ENCODE measurements at regions not wholly inside any gene's neighbourhood (a gene's known extent, or its start where the extent isn't known, plus 50 kb on each side); places are given as distances from the start of the nearest gene placed in this dataset.
A peak's percentile ranks its signal among the peaks of the same experiment; 100 is the strongest.

- DNase-seq = no peak
These were observed 385.8 kb downstream of the PPARGC1A start for GRCh38 chr4:23504083-23504482.

DNA sequence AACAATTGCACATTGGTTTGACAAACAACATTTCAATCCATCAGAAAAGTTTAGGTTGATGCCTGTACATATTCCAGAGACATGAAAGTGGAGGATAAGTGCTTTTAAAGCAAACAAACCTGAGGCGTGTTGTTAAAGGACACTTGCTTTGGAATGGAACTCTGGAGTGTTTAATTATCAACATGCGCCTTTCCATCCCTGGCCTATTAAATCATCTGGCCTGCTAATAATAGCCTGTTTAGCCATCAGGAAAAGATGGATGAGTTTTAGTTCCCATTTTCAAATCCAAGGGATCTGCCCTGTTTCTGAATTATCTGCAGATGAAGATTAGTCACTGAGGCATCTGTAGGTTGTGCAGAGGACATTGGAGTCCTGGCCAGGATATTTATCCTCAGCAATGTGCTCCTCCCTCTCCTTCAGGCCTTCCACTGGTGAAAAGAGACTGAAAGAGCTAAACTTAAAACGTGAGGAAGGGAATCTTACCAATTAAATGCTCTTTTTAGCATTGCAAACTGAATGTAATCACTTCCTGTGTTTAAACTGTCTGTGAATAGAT, 388.9 kb downstream of the PPARGC1A start:
- DNase-seq = no peak

DNA sequence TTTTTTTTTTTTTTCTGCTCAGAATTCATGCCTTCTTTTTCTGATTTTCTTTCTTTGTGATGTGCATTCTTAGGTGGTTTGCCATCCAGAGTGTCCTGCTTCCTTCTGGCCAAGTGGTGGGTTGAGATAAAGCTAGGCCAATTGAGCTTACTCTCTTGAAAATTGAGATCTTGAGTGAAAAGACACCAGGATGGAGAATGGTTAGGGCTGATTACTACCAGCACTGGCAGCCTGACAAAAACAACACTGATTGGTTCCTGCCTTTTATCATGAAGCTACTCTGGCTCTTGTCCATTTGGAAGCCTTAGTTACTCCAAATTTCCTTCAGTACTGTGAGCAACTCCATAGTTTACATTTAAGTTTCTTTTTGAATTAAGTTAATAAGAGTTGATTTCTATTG, 404.0 kb downstream of the PPARGC1A start:
- no peak for DNase-seq

GRCh38 chr4:23484689-23485088, 405.2 kb downstream of the PPARGC1A start:
- no peak for DNase-seq

DNA sequence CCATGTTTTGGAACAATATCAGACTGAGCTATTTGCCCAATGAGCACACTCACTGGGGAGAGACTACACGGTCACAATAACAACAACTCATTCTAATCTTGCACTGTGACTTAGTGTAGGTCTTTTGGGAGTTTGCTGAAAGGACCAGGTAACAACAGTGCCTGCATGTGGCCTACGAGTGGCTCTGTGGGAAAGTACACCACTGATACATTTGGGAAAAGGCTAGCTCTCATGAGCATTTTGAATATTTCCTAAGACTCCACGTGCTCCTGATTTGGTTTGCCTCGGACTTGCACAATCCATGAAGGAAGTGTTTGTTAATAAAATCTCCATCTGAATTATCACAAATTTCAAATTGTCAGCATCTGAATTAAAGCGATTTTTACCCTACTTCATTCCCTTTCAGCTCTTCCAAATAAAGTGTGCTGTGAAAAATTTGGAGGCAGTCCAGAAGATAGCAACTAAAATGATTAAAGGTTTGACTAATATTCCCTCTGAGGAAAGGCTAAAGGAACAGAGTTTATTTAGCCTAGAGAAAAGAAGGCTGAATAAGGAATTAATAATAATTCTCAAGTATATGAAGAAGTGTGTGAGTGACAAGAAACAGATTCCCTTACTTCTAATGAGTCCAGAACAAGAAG, 406.4 kb downstream of the PPARGC1A start:
- DNase-seq = no peak

DNA sequence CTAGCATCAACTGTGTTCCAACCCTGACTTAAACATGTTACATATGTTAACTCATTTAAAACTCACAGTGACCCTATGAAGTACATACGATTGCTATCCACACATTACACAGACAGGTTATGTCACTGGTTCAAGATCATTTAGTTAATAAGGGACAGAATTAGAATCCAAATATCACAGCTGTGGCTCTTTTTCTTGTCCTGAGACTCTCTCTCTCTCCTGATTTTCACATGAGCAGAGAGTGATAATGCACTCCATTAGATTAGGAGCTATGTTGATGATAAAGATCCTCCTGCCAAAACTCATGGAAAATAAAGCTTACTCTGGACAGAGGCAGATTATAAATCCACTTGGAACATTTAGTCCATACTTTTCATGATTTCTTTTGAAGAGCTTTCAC, 408.3 kb downstream of the PPARGC1A start:
- no peak for DNase-seq

DNA sequence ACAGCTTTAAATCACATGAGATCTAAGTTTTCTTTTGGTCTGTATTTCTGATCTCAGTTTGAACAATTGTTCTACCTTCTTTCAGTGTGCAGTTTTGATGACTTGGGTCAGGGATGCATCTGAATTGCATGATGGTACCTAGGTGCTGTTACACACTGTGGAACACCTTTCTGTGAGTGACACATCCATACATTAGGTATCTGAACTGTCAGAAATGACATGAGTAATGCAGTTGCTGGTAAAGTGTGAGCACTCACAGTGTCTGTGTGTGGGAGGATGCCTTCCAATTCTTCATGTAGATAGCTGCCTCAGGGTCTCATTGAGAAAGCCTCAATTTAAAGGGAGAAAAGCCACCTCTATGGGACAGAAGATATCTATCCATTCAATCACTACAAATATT, 411.9 kb downstream of the PPARGC1A start:
- DNase-seq = no peak

GRCh38 chr4:23476515-23477090, 413.2 kb downstream of the PPARGC1A start:
- DNase-seq = no peak

DNA sequence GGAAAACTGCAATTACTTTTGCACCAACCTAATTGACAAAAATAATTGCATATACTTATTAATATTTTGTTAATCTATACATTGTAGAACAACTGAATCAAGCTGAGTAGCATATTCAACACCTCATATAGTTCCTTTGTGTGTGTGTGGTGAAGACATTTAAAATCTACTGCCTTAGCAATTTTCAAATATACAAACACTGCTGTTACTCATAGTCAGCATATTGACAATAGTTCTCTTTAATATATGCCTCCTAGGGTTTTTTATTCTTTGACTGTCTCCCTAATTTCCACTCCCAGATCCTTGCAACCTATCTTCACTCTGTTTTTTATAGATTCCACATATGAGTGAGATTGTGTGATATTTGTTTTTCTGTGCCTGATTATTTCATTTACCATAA, 426.8 kb downstream of the PPARGC1A start:
- no peak for DNase-seq

GRCh38 chr4:23458054-23458453, 431.8 kb downstream of the PPARGC1A start:
- DNase-seq = no peak

- no peak for DNase-seq
These were observed 433.0 kb downstream of the PPARGC1A start for GRCh38 chr4:23456864-23457263.

- DNase-seq = no peak
These were observed 434.2 kb downstream of the PPARGC1A start for GRCh38 chr4:23455456-23456158.

- no peak for DNase-seq
These were observed 448.2 kb downstream of the PPARGC1A start for GRCh38 chr4:23441530-23442069.

GRCh38 chr4:23438764-23439163, 451.1 kb downstream of the PPARGC1A start:
- no peak for DNase-seq

GRCh38 chr4:23429497-23429896, 460.4 kb downstream of the PPARGC1A start:
- no peak for DNase-seq

GRCh38 chr4:23425570-23425969, 464.3 kb downstream of the PPARGC1A start:
- no peak for DNase-seq

DNA sequence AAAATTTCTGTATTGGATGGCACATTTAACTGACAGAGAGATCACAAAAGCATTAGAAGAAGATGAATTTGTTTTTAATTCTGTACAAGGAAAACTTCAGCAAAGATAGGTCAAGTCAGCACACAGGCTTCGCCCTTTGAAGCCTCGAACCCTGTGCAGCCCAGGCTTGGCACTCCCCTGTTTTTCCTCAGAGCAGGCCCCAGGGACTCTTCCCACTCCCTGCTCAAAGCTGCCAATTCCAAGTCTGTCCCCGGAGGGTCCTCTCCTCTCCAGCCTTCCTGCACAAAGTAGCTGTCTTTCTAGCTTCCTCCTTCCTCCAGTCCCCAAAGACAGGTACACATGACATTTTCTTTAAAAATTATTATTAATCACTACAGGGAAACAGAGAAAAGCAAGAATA, 466.3 kb downstream of the PPARGC1A start:
- DNase-seq = no peak

GRCh38 chr4:23422878-23423277, 467.0 kb downstream of the PPARGC1A start:
- DNase-seq = no peak

- DNase-seq = no peak
These were observed 476.2 kb downstream of the PPARGC1A start for GRCh38 chr4:23413631-23414030.

- no peak for DNase-seq
These were observed 477.1 kb downstream of the PPARGC1A start for GRCh38 chr4:23412701-23413100.

DNA sequence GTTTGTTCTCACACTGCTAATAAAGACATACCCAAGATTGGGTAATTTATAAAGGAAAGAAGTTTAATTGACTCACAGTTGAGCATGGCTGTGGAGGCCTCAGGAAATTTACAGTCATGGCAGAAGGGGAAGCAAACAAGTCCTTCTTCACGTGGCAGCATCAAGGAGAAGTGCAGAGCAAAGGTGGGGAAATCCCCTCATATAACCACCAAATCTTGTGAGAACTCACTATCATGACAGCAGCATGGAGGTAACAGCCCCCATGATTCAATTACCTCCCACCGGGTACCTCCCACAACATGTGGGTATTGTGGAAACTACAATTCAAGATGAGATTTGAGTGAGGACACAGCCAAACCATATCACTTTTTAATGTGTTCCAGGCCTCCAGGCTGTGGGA, 480.9 kb downstream of the PPARGC1A start:
- peak; percentile 13 for DNase-seq

GRCh38 chr4:23401572-23401971, 488.3 kb downstream of the PPARGC1A start:
- DNase-seq = no peak

DNA sequence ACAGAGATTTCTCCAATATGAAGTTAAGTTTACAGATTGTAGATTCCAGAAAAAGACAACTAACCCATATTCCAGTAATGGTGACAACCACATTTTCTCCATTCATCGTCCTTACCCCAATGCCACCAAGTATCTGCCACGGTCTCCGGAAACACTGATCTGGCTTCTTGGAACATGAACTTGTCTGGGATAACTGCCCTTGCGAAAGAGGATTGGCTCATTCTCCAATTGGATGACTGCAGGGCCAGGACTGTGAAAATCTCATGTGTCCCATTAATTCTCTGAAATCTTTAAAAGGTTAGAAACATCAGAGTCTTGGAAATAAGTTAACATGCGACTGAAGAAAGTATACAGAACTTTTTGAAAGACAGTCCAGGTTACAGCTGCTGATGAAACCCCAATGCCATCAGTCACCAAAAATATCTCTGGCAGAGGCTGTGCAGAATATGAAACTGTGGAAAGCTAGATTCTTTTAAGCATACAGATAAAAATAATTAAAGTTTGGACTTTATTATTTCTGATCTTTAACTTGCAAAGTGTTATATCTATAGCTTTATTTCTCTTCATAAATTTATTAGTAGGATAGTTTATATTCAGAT, 496.9 kb downstream of the PPARGC1A start:
- no peak for DNase-seq
